SK-N-SH (cell line): ENCODE measurements at regions not wholly inside any gene's neighbourhood (a gene's known extent, or its start where the extent isn't known, plus 50 kb on each side); places are given as distances from the start of the nearest gene placed in this dataset.

Source experiments
- CTCF ChIP-seq: fragments of 200-600 bp; sonication (generic); IDR thresholded peaks from 2 replicates; pipeline ENCODE4 v1.6.1; 2017; ENCODE audit warnings: antibody characterized with exemption, mild to moderate bottlenecking, moderate library complexity
- EP300 ChIP-seq, 2 experiments: IDR thresholded peaks; 2 replicates each; pipeline versions ENCODE4 v1.4.0 to v1.6.1; 2012; ENCODE audit warnings: borderline replicate concordance in 1 of 2, low read depth in 1 of 2, low read length in 1 of 2
- JUND ChIP-seq: IDR thresholded peaks from 2 replicates; pipeline ENCODE4 v1.4.0; 2012
- POLR2AphosphoS5 ChIP-seq: IDR thresholded peaks from 2 replicates; pipeline ENCODE4 v1.6.1; 2012; ENCODE audit warnings: low read depth, low read length
- REST ChIP-seq: IDR thresholded peaks from 2 replicates; pipeline ENCODE4 v1.6.1; 2012; ENCODE audit warnings: mild to moderate bottlenecking, low read depth, low read length, moderate library complexity
- RXRA ChIP-seq: IDR thresholded peaks from 2 replicates; pipeline ENCODE4 v1.4.0; 2012; ENCODE audit warnings: low read depth, mild to moderate bottlenecking, borderline replicate concordance

GRCh38 chr3:165653130-165653778, 184.0 kb downstream of the BCHE start:
- TF ChIP-seq REST, result no peak
- TF ChIP-seq POLR2AphosphoS5, result no peak
- no peak for TF ChIP-seq CTCF
- no peak for TF ChIP-seq JUND
- TF ChIP-seq EP300 (IDR thresholded peaks at IDR 0.05; ENCODE audit: borderline replicate concordance in 1 of 2, low read depth in 1 of 2, low read length in 1 of 2), result no peak
- no peak for TF ChIP-seq RXRA
